Stimulated activated CD4-positive, alpha-beta T cell treated with anti-CD3 and anti-CD28 coated beads, TNF-alpha, amount 100 ng/mL, for 24 hours (primary cell): ENCODE measurements at regions not wholly inside any gene's neighbourhood (a gene's known extent, or its start where the extent isn't known, plus 50 kb on each side); places are given as distances from the start of the nearest gene placed in this dataset.
"Not testable (repeated sequence)": the region's sequence is repeated elsewhere in the genome, so short reads cannot be mapped to it uniquely, and the experiment has no call there.

ENCODE experiments used
- DNase-seq, 3 experiments: peaks; one replicate each; pipeline ENCODE4 v3.0.0-alpha.2; 2020; ENCODE audit warnings: low read depth in 3 of 3

GRCh38 chr7:94311515-94311914, 83.2 kb upstream of the COL1A2 start:
- DNase-seq = no peak

DNA sequence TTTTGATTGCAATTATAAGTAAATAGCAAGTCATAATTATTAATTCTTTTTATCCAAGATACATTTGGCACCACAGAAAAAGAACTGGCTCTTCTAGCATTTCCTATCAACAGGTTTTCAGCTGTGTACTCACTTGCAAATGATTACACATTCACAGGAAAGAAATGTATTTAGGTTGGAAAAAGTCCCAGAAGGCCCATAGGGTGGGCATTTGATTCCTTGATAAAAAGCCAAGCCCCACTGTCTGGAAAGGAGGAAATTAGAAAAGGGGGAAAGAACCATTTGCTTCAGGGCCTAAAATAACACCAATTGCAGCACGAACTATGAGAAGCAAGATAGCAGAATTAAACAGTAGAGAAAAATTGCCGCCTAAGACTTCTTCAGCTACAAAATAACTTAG, 80.8 kb upstream of the COL1A2 start:
- DNase-seq = no peak

- DNase-seq = no peak
These were observed 80.0 kb upstream of the COL1A2 start for GRCh38 chr7:94314413-94315410.

DNA sequence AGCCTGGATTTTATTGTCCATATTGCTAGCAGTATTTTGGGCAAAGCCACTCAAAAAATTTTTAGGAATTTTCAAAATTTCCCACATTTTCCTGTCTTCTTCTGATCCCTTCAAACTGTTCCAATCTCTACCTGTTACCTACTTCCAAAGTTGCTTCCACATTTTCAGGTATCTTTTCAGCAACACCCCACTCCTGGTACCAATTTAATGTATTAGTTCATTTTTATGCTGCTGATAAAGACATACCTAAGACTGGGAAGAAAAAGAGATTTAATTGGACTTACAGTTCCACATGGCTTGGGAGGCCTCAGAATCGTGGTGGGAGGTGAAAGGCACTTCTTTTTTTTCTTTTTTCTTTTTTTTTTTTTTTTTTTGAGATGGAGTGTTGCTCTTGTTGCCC, 73.6 kb upstream of the COL1A2 start:
- not testable (repeated sequence) for DNase-seq

DNA sequence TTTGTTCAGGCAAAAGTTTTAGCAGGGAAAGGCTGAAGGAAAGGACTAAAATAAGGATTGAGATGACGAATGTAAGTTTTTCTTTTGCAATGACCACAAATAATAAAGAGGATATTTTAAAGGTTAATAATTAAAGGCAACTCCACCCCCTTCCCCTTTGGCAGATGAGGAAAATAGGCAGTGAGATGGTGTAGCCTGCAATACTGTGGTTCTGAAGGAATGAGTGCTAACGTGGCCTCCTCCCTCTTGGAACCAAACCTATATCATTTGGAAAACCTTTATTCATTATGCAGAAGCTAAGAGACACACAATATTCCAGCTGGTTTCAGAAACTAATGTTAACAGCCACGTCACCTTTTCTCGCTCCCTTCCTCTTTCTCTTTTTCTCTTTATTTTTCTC, 70.9 kb upstream of the COL1A2 start:
- no peak for DNase-seq

GRCh38 chr7:94324380-94325121, 70.1 kb upstream of the COL1A2 start:
- no peak for DNase-seq

GRCh38 chr7:94325122-94325475, 69.6 kb upstream of the COL1A2 start:
- DNase-seq = no peak

DNA sequence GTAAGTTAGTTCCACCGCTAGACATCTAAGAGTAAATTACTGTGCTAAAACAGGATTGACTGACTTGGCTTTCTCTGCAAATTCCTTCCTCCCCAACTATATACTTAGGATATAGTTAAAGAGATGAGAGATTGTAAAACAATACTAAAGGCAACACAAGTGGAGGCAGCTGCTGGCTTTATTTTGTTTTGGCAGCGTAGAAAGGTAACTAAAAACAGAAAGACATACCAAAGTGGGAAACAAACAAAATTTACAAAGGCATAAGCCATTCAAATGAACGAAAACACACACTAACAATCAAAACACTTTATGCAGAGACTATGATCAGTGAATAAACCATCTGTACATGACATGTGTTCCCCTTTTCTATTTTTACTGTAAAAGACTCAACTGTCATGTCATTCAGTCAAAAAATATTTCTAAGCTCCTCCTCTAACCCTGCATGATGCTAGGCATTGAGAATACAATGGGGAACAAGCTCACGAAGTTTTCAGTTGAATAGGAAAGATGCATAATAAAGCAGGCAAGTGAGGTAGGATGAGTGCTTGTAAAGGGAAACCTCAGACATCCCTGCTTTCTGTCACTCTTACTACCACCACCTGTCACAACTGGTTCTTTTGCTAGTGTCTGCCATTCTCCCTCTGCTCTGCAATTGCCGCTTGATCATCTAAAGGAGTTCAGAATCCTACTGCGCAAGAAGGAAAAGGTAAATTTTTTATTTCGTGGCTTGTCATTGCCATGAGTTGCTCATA, 64.2 kb upstream of the COL1A2 start:
- no peak for DNase-seq

DNA sequence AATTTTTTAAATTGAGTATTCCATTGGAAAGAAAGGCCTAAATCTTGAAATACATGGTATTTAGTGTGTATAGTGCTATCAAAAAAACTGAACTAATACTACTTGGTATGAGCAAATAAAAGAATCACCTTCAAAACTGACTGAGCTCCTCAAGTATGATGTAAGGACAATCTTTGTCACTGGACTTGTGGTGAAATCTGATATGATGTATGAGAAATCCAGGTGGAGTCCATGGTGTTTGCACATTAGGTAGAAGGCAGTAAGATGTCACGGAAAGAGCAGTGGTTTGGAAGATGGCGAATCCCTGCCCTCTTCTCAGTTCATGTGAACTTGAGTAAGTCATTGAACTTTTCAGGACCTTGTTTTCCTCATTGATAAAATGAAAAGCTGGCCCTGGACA, 62.1 kb upstream of the COL1A2 start:
- DNase-seq = no peak

GRCh38 chr7:94333810-94334209, 60.9 kb upstream of the COL1A2 start:
- DNase-seq = no peak

GRCh38 chr7:94335586-94335985, 59.1 kb upstream of the COL1A2 start:
- no peak for DNase-seq

DNA sequence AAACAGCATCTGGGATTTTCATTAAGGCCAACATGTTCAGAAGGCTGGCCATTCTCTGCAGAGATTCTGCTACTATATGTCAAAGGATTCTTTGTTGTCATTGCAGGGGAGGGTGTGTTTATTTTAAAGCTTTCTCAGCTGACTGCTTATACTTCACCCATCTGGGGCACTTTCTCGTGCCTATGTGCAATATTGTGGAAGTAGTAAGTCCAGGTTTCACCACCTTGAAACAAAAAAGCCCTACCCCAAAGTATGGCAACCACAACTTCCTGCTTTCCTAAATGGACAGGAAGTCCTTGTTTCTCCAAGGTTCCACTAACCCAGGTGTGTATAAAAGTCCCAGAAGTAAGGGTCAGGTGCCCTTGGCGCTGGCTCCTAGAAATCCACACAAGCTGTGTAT, 58.7 kb upstream of the COL1A2 start:
- no peak for DNase-seq

GRCh38 chr7:94338921-94339371, 55.7 kb upstream of the COL1A2 start:
- DNase-seq = no peak

DNA sequence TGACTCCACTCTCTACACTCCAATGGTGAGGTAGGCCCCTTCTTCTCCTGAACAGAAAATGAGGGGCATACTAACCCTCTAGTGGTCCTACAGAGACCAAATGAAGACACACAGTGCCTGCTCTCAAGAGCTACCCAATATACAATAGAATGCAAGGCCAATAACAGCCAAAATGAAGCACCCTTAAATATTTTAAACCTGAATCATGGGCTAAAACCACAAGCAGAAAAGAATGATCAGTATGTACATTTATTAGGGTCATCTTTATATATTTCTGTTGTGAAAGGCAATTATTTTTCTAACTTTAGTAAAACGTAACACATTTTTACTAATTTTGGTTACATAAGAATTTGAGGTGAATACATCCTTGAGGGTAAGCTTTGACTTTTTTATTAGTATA, 49.9 kb upstream of the COL1A2 start:
- DNase-seq = no peak
